Muscle of leg (tissue), 3 donors: ENCODE measurements at regions not wholly inside any gene's neighbourhood (a gene's known extent, or its start where the extent isn't known, plus 50 kb on each side); places are given as distances from the start of the nearest gene placed in this dataset.
"Not testable (repeated sequence)": the region's sequence is repeated elsewhere in the genome, so short reads cannot be mapped to it uniquely, and the experiment has no call there.

Experiments
- DNase-seq: peaks from one replicate; pipeline ENCODE4 v3.0.0; 2013
- H3K27ac ChIP-seq: one replicate; pipeline ENCODE4 v1.5.1; 2013; ENCODE audit warnings: mild to moderate bottlenecking, low read length, control low read depth
- H3K27me3 ChIP-seq: one replicate; pipeline ENCODE4 v1.6.1; 2013; ENCODE audit warnings: low read length; ENCODE audit not compliant: control insufficient read depth, insufficient read depth
- H3K36me3 ChIP-seq: one replicate; pipeline ENCODE4 v1.6.1; 2013; ENCODE audit warnings: low read length; ENCODE audit not compliant: control insufficient read depth, insufficient read depth
- H3K4me1 ChIP-seq: one replicate; pipeline ENCODE4 v1.6.1; 2013; ENCODE audit warnings: low read length; ENCODE audit not compliant: control insufficient read depth, insufficient read depth
- H3K4me3 ChIP-seq: one replicate; pipeline ENCODE4 v1.5.1; 2013; ENCODE audit warnings: low read length, control low read depth
- H3K9me3 ChIP-seq: replicated peaks from 2 replicates; pipeline ENCODE4 v1.6.1; 2013; ENCODE audit warnings: low read depth, low read length; ENCODE audit not compliant: control insufficient read depth
- WGBS: methylation state at CpG from one replicate; pipeline ENCODE4 v1.1.5; 2013; ENCODE audit warnings: missing lambda C conversion rate; ENCODE audit not compliant: insufficient coverage; 5-methylcytosine and 5-hydroxymethylcytosine counted together

DNA sequence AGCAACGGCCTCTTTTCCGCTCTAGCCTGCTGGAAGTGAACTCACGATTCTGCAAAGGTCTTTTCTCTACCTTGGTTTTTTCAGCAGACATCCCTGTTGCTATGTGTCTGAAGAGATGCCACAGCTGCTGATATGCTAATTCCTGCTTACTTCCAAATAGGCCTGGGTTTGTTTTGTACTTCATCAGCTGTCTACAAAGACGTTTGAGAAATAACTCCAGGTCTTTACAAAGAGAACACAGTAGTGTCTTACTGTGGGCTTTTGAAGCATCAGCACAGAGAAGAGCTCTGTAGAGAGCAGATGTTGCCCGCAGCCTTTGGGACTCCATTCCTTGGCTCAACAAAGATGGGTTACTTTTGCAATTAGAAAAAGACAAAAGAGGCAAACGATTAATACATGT lies 1366.5 kb downstream of the AACS start:
- Histone ChIP-seq H3K27me3 (no peaks in the 10 kb centered on the region), H3K36me3 (no peaks in the 10 kb centered on the region), H3K4me1 (peaks cover 5% of the 10 kb centered on the region), H3K4me3 (no peak overlapping the region), H3K9me3 (no peaks in the 10 kb centered on the region), H3K27ac (no peak overlapping the region)
- 76% methylated on average over 3 of the region's 6 CpGs for WGBS
- no peak for DNase-seq

DNA sequence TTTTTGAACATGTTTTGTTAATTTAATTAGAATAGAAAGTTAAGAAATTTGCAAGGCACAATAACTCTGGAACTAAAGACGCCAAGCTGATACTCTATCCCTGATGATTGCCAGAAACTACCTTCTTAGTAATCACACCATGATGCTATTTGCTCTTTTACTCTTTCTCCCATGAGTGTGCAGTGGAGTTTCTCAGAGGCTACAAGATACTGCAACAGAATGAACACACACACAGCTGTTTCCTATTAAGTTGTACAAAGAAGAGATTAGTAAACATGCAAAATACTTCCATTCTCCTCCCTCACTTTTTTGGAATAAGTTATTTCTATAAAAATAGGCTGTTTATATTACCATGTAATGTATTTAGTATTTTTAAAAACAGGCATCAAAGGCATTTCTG lies 1367.5 kb downstream of the AACS start:
- Histone ChIP-seq H3K27ac (no peak overlapping the region), H3K4me1 (peaks cover 5% of the 10 kb centered on the region), H3K4me3 (no peak overlapping the region), H3K9me3 (no peaks in the 10 kb centered on the region), H3K36me3 (no peaks in the 10 kb centered on the region), H3K27me3 (no peaks in the 10 kb centered on the region)
- no CpG with 5 or more reads among the region's 1 CpG for WGBS
- peak; percentile 52 for DNase-seq

DNA sequence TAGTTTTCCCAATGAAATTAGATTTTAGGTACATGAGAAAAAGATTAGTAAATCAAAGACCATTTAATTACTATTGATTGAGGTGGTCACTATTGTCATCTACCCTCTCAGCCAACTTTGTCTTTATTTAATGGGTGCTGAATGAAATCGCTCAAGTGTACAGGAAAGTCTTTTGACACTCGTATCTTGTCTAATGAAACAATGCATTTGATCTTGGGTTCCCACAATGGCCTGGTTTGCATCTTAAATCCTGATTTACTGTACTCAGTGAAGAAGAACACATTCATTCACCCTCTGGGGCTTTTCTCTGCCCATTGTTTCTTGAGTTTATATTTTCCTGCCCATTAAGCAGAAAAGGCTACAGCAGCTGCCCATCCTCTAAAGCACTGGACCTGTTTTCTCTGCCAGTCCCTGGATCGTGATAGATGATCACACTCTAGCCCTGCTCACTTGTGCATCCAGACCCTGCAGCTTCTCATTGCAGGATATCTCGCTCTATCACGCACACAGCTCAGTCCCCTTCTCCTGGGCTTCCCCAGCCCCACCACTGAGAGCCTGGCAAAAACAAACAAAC lies 1369.3 kb downstream of the AACS start:
- DNase-seq, result no peak
- Histone ChIP-seq H3K9me3 (no peaks in the 10 kb centered on the region), H3K27me3 (no peaks in the 10 kb centered on the region), H3K36me3 (no peaks in the 10 kb centered on the region), H3K27ac (no peak overlapping the region), H3K4me3 (no peak overlapping the region), H3K4me1 (peaks cover 5% of the 10 kb centered on the region)
- WGBS, result 82% methylated on average over 2 of the region's 5 CpGs

DNA sequence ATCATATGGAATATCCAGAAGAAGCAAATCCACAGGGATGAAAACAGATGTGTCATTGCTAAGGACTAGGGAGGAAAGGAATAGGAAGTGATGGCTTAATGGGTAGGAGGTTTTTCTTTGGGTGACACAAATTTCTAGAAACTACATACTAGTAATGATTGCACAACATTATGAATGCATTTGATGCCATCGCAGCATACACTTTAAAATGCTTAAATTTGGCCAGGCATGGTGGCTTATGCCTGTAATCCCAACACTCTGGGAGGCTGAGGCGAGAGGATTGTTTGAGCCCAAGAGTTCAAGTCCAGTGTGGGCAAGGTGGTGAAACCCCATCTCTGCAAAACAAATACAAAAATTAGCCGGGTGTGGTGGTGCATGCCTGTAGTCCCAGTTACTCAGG lies 1370.8 kb downstream of the AACS start:
- 100% methylated on average over 1 of the region's 3 CpGs for WGBS

DNA sequence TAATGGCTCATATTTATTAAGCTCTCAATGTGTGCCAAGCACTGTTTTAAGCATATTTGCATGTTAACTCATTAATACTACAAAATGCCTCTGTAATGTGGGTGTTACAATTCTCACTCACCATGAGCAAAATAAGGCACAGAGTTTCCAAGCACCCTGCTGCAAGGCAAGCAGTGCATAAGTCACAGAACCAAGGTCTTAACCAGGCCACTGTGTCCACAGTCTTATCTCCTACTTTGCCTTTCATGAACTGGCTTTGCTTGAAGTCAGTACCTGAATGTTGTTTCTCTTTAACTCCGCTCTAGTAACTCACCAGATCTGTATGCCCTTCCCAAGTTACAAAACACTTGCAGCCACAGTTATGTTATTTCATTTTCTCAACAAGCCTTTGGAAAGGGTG lies 1372.7 kb downstream of the AACS start:
- DNase-seq, result no peak
- H3K27me3 ChIP-seq, result no peaks in the 10 kb centered on the region
- no peak overlapping the region for H3K27ac ChIP-seq
- no peaks in the 10 kb centered on the region for H3K4me1 ChIP-seq
- H3K4me3 ChIP-seq, result no peak overlapping the region
- no CpG with 5 or more reads among the region's 1 CpG for WGBS
- no peaks in the 10 kb centered on the region for H3K9me3 ChIP-seq
- H3K36me3 ChIP-seq, result no peaks in the 10 kb centered on the region

More for the DNA sequence above, 1370.8 kb downstream of the AACS start:
- Histone ChIP-seq H3K4me3 (no peak overlapping the region), H3K27ac (no peak overlapping the region), H3K9me3 (no peaks in the 10 kb centered on the region), H3K36me3 (no peaks in the 10 kb centered on the region), H3K4me1 (peaks cover 5% of the 10 kb centered on the region), H3K27me3 (no peaks in the 10 kb centered on the region)
- no peak for DNase-seq

DNA sequence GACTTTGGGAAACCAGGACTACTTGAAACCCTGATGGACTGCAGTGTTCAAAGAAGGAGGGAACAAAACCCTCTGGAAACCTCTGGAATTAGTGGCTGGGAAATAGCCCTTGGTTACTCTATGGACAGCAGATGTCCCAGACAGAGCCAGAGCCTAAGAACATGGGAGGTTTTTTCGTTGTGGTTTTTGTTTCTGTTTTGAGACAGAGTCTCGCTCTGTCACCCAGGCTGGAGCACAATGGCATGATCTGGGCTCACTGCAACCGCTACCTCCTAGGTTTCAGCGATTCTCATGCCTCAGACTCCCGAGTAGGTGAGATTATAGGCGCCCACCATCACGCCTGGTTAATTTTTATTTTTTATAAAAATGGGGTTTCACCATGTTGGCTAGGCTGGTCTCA lies 1378.7 kb downstream of the AACS start:
- WGBS, result 94% methylated on average over 3 of the region's 7 CpGs
- Histone ChIP-seq H3K4me1 (no peaks in the 10 kb centered on the region), H3K27ac (no peak overlapping the region), H3K4me3 (no peak overlapping the region), H3K9me3 (no peaks in the 10 kb centered on the region), H3K27me3 (no peaks in the 10 kb centered on the region), H3K36me3 (no peaks in the 10 kb centered on the region)
- no peak for DNase-seq

DNA sequence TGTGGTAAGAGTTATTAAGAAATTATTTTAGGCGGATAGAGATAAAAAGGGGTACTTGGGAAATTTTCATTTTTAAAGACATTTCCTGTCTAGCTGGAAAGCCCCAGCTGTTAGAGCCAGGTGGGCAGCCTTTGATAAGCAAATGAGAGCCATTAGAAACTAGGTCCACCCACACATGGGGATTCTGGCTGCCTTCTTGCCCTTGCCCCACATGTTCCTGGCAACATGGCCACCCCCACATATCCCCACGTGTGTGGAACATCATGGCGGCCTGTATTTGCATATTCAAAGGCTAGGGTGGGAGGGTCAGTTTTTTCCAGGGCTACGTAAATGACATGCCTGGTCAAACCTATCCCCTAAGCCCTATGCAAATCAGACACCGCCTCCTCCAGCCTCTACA lies 1382.1 kb downstream of the AACS start:
- Histone ChIP-seq H3K4me3 (no peak overlapping the region), H3K27me3 (no peaks in the 10 kb centered on the region), H3K36me3 (no peaks in the 10 kb centered on the region), H3K9me3 (no peaks in the 10 kb centered on the region), H3K27ac (no peak overlapping the region), H3K4me1 (no peaks in the 10 kb centered on the region)
- WGBS, result 77% methylated on average over 2 of the region's 5 CpGs
- no peak for DNase-seq

DNA sequence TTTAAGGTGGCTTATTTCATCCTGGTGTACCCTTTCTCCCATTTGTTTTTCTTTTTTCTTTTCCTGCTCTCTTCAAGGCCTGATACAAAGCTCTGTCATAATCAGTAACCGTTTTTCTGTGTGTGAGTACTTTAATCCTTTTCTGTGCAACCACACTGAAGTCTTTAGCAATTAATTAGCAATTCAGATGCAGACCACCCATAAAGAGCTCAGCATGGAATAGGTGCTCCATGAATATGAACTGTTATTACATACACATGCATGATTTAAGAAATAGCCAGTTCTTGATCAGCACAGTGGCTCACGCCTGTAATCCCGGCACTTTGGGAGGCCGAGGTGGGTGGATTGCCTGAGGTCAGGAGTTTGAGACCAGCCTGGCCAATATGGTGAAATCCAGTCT lies 1386.6 kb downstream of the AACS start:
- Histone ChIP-seq H3K9me3 (no peaks in the 10 kb centered on the region), H3K36me3 (no peaks in the 10 kb centered on the region), H3K4me3 (no peak overlapping the region), H3K4me1 (no peaks in the 10 kb centered on the region), H3K27me3 (no peaks in the 10 kb centered on the region), H3K27ac (no peak overlapping the region)
- no CpG with 5 or more reads among the region's 4 CpGs for WGBS
- DNase-seq, result no peak

GRCh38 chr12:126452686-126453085 lies 1387.5 kb downstream of the AACS start:
- not testable (repeated sequence) for H3K27ac ChIP-seq, H3K36me3 ChIP-seq, H3K9me3 ChIP-seq, H3K4me1 ChIP-seq, H3K27me3 ChIP-seq, DNase-seq, H3K4me3 ChIP-seq
- WGBS, result 97% methylated on average over 8 of the region's 9 CpGs

DNA sequence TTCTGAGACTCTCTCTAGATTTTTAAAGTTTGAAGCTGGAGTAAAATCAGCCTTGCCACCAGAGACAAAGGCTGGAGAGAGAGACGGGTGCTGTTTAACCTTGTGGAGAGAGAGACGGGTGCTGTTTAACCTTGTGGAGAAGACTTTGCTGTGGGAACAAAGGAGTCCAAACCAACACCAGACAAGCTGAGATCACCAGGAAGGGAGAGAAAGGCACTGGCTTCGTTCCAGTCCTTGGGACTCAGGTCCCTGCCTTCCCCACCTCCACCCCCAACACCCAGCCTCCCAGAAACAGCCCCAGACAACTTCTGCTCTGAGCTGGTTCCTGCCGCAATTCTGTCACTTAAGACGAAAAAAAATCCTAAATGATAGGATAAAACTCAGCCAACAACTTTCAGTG lies 1389.3 kb downstream of the AACS start:
- H3K4me3 ChIP-seq, result no peak overlapping the region
- DNase-seq, result no peak
- no peaks in the 10 kb centered on the region for H3K9me3 ChIP-seq
- 23% methylated on average over 2 of the region's 5 CpGs for WGBS
- H3K27ac ChIP-seq, result no peak overlapping the region
- H3K36me3 ChIP-seq, result no peaks in the 10 kb centered on the region
- H3K27me3 ChIP-seq, result no peaks in the 10 kb centered on the region
- no peaks in the 10 kb centered on the region for H3K4me1 ChIP-seq

DNA sequence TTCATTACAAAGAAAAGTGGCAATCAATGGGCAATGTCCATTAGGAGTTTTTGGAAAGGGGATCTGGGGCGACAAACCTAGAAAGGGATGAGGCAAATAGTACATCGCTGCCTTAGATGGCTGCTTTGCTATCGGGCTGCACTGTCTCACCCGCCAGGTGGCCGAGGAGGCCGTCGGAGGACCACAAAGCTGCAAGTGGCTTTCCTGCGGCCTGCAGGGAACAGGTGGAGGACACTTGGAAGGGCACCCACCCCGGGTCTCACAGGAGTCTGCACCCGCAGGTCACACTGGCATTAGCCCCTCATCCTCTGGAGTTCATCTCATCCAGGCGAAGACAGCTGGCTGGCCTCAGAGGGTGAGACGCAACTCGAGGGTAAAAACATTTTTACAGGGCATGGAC lies 1392.5 kb downstream of the AACS start:
- DNase-seq, result no peak
- Histone ChIP-seq H3K4me1 (no peaks in the 10 kb centered on the region), H3K27ac (no peak overlapping the region), H3K9me3 (no peaks in the 10 kb centered on the region), H3K36me3 (no peaks in the 10 kb centered on the region), H3K27me3 (no peaks in the 10 kb centered on the region), H3K4me3 (no peak overlapping the region)
- WGBS, result 95% methylated on average over 11 of the region's 13 CpGs
